GM18499 (cell line): ENCODE measurements at regions not wholly inside any gene's neighbourhood (a gene's known extent, or its start where the extent isn't known, plus 50 kb on each side); places are given as distances from the start of the nearest gene placed in this dataset.
"Not testable (repeated sequence)": the region's sequence is repeated elsewhere in the genome, so short reads cannot be mapped to it uniquely, and the experiment has no call there.

Experiments
- ATAC-seq: cut with Tn5 transposase; IDR thresholded peaks from one replicate; pipeline ENCODE4 v1.9.1; 2021; ENCODE audit warnings: moderate number of reproducible peaks; ENCODE audit not compliant: insufficient read depth, unreplicated experiment

DNA sequence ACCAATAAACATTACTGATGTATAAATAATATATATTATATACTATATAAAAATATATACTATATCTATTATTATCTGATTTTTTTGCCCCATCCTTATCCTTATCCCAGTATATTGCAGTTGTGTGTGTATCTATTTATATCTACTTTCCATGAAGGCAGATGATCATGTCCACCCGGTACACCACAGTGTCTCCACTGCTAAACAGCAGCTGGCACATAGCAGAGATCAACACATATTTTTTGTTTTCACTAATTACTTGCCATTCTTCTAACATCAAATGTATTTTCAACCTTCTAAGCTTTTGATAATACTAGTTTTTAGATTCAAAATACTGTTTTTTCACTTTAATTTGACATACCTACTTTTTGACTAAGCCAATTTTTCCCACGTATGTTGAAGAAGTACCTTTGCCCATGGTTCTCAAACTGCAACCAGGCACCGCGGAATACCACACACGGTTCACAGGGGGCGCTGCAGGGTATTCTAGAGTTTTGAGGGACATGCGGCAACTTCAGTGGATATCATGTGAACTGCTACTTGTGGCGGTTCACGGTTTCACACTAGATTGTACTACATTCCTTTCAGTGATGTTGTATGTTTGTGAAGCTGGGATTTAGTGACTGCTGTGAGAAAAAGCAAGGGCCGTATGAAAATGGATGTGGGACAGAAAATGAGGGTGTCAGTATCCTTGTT, 182.5 kb upstream of the NPY2R start:
- ATAC-seq: no peak

DNA sequence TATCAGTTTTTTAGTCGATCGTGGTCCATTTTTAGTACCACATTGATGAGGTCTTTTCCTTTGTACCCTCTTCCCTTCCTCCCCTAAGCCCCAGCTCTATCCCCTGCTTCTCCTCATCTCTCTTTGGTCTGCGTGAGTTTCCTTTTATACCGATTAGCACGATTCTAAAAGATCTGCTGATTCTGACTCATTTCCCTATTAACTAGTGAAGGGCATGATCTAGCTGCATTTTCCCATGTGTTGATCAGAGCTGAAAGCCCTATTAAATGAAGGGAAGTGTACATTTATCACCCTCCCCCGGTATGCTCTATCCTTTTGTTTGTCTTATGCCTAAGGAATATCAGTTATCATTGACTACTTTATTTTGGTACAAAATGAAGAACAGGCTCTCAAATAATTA, 181.7 kb upstream of the NPY2R start:
- no peak for ATAC-seq

DNA sequence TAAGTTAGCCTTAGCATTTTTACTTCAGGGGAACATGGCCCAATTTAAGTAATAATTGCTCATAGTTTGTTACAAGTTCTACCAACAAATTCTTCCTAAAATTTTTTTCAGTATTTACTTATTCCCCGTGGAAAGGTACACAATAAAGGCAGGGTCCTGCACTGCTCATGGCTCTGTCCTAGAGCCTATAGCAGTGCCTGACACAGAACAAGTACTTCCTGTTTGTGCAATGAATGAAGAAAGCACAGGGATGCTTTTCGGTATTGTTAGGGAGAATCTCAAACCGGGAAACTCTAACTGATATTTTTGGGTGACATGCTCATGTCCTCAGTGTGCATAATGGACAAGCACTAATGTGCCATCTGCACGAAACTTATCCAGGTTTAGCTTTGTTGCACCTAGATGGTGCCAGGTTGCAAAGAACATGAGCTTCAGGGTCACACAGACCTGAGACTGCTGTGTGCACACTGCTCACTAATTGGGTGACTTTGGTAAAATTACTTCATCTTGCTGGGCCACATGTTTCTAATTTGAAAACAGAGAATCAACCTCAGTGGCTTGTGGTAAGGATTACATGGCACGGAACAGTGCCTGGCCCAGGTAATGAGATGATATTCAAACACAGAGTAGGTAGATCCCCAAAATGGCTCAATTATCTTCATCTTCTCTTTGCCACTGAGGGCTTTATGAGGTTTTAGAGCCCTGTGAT, 175.8 kb upstream of the NPY2R start:
- ATAC-seq: peak; percentile 81

DNA sequence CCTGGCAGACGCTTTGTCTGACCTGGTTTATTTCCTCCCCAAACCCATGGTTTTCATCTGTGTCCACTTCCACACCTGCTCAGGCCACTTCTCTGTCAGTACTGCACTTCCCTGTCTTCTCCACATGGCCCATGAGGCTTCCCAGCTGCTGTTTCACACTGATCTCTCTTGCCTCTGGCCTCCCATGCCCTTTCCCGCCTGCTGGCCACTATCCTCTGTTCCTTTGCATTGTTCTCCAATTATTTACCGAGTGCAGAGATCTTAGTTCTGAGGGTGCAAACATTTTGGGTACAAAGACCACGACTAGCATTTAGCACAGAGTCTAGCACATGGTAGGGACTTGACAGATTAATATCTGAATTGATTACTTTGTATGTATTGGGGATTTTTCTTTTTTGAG, 174.8 kb upstream of the NPY2R start:
- no peak for ATAC-seq

DNA sequence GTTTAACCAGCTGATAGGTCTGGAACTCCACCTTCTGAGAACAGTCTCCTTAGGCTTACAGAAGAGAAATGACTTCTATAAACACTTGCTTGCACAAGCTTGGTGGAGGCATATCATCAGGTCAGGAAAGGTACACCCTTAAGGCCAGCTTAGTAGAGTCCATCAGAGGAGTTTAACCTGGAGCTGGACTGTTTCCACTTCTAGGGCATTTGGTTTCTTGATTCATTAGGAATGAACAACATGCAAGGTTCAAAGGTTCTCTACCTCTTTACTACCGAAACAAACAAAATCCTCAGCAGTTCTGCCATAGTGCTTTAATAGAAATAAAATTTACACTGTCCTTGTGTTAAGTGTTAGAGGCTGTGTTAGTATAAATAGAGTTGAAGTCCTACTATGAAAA, 171.4 kb upstream of the NPY2R start:
- ATAC-seq: no peak

DNA sequence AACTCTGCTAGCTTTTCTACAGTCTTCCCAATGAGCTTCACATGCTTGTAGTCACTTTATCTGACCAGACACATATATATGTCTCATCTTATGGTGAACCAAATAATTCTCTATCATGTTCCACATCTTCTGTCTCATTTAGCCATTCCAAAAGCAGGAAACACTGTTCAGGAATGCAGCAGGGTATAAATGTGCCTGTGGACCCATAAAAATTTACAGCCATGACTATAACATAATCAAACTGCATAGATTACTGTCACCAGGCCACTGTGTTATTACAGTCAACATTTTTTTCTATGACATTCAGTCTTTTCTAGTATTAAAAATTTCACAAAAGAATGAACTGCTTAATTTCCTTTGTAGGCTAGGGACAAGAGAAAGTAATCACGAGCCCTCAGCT, 170.0 kb upstream of the NPY2R start:
- ATAC-seq: no peak

DNA sequence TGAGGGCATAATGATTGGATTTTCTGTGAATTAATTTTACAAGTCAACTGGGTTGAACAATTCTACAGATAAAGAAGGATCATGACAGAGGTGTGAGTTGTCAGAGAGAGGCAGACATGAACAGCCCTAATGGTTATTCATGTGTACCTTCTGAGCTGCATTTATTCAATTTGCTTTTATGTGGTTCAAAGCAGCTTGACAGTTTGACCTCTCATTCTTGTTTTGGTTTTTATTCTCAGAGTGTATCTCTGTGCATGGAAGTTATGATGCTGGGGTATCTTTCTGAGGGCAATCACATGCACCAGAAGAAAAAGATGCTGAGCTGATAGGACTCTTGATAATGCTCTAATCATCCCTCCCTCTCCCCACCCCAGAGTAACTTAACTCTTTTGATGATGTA, 169.3 kb upstream of the NPY2R start:
- no peak for ATAC-seq

DNA sequence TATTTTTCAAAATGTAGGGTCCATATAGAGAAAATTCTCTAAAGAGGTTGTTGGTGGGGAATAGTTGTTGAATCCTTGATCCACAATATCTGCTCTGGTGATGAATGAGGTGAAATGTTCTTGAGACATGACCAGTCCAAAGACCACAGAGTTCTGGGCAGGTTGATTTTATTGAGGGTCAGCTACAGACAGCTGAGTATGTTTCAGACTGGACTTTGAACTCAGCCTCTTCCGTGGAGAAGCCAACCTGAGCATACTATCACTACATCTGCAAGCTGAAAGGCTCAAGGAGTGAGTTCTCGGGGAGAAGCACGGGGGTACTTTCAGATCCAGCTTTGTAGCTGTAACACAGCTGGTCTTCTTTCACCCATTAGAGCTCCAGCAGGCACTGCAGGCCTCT, 168.4 kb upstream of the NPY2R start:
- ATAC-seq: no peak

DNA sequence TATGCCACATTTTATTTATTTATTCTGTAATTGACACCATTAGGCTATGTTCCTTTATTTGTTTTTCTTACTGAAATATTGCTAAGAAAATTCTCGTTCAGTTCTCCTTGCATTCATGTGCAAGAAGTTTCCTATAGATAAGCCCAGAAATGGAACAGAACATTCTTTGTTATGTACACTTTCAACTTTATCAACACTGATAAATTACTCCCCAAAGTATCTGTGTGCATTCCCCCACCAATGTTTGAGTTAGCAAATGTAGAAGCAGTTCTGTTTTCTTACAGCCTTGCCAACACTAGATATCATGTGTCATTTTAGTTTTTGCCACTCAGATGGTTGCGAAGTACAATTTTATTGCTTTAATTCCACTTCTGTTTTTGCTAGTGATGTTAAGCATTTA, 166.4 kb upstream of the NPY2R start:
- no peak for ATAC-seq

DNA sequence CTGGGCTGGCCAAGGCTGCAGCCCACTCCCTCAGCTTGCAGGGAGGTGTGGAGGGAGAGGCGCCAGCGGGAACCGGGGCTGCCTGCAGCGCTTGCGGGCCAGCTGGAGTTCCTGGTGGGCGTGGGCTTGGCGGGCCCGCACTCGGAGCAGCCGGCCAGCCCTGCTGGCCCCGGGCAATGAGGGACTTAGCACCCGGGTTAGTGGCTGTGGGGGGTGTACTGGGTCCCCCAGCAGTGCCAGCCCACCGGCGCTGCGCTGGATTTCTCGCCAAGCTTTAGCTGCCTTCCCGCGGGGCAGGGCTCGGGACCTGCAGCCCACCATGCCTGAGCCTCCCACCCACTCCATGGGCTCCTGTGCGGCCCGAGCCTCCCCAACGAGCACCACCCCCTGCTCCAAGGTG, 164.2 kb upstream of the NPY2R start:
- ATAC-seq: not testable (repeated sequence)

DNA sequence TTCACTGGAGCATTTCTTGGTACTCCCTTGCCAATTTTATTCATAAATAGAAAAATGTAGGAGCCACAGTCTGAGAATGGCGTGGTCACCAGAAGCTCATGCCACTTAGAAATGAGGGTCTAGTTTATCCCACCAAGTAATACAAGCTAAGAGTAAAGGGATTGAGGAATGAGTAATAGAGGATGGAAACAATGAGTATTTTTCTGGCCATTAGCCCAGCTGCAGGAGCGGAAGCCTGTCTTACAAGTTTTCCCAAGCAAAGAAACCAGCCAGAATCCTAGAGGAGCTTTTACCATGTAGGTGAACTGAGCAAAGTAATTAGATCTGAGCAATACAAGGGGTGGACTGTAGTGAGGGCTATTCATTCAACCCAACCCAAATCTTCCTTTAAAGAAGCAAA, 160.7 kb upstream of the NPY2R start:
- ATAC-seq: no peak

DNA sequence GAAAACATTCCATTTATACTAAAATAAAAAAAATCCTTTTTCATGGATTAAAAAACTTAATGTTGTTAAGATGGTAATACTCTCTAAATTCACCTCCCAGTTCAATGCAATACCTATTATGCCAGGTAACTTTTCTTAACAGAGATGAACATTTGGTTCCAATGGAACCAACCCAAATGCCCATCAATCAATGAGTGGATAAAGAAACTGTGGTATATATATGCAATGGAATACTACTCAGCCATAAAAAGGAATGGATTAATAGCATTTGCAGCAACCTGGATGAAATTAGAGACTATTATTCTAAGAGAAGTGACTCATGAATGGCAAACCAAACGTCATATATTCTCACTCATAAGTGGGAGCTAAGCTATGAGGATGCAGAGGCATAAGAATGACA, 154.4 kb upstream of the NPY2R start:
- not testable (repeated sequence) for ATAC-seq

DNA sequence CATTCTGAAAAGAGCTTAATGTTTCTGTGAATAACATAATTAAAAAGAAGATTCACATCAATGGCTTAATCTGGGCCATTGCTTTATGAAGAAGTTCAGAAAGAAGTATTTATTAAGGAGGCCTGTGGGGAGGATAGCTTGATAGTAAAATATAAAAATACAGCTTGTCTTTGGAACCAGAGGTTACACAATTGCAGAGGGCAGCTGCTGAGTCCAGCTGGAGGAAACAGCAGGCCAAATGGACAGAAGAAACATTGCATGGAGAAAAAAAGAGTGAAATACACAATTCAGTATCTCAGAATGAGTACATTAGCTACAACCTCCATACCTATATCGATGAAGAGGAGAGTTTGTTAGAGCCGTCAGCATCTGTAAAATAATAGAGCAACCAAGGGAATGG, 148.0 kb upstream of the NPY2R start:
- no peak for ATAC-seq

DNA sequence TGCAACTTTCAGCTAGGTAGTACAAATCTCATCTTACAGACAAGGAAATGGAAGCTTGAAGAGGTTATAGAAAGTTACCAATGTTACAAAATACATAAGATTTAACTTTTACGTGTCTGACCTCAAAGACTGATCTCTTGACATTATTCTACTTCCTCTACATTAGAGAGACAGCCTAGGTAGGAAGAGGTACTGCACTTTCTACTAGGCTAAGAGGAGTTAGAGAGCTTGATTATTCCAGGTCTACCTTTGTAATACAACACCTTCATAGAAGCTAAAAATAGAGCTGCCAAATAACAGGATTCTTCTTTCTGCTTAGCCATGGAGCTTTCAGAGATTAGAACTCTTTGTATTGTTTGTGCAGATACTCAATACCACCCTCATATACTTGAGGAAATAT, 147.6 kb upstream of the NPY2R start:
- ATAC-seq: no peak

DNA sequence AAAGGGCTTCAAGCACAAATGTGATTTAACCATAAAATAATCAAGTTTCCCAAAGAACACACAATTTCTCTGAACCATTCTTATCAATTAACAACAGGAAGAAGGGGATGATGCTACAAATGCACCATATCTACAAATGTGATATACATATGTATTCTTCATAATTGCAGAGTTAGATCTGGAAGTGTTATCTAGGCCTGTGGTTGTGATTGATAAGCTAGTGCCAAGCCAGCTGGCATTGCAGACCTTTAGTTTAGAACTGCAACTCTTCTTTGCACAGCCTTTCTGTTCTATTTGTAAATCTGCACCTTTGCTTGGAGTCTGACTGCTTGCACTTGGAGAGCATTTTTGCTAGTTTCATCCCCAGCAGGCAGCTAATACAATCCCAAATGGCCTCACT, 145.5 kb upstream of the NPY2R start:
- ATAC-seq: no peak

DNA sequence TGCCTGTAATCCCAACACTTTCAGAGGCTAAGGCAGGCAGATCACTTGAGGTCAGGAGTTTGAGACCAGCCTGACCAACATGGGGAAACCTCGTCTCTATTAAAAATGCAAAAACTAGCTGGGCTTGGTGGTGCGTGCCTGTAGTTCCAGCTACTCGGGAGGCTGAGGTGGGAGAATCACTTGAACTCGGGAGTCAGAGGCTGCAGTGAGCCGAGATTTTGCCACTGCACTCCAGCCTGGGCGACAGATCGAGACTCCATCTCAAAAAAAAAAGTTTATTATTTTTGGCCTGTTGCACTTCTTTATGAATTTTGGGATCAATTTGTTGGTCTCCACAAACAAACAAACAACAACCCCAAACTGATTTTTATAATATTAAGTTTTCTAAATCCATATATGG, 143.5 kb upstream of the NPY2R start:
- ATAC-seq: not testable (repeated sequence)

DNA sequence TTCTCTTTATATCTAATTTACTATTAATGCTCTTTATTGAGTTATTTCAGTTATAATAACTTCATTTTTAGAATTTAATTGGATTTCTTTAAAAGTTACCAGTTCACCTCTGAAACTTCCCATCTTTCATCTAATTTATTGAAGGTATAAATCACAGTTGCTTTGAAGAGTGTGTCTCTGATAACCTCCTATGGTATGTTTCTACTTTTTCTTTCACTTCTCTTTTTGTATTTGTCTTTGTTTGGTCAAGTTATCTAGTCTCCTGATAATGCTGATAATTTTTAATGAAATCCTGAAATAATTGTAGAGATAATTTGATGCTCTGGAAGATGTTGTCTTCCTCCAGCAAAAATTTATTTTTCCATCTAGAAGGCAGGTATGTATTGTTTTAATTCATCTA, 141.6 kb upstream of the NPY2R start:
- no peak for ATAC-seq

DNA sequence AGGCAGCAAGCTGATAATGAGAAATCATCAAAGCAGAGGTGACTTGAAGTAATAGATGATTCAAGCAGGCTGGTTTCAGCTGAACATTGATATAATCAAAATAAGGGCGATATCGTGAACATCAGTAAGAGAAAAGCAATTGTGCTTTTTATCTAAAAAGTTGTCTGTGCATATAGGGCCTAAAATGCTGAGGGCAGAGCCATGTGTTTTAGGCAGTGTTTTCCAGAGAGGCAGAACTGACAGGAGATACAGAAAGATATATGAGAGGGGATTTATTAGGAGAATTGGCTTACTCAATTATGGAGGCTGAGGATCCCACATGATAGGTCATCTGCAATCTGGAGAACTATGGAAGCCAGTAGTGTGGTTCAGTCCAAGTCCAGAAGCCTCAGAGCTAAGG, 136.5 kb upstream of the NPY2R start:
- no peak for ATAC-seq

DNA sequence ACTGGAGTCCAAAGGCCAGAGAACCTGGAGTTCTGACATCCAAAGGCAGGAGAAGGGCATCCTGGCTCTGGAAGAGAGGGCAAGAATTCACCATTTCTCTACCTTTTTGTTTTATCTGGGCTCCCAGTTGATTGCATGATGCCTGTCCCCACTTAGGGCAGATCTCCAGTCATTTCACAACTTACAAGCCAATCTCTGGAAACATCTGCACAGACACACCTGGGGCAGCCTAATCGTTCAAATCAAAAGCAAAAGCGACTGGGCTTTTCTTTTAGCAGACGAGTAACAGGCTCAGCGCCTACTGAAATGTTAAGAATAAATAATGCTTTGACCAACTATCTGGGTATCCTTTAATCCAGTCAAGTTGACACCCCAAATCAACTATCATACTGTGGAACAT, 136.0 kb upstream of the NPY2R start:
- no peak for ATAC-seq

DNA sequence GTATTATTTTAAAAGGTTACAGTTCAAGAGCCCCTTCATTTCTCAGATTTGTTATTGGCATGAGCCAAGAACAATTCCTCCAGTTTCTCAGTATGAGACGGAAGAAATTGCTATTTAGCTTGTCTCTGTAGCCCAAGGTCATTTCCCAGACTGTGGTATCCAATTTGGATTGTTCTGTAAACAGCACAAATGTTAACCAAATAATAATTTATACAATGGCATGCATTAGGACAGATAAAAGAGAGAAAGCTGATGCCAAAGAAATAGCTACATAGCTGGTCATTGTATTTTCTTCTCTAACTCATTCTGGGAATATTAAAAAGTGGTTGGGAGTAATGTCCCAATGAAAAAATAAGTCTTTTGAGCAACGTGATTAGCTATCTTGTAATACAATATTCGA, 134.6 kb upstream of the NPY2R start:
- no peak for ATAC-seq

DNA sequence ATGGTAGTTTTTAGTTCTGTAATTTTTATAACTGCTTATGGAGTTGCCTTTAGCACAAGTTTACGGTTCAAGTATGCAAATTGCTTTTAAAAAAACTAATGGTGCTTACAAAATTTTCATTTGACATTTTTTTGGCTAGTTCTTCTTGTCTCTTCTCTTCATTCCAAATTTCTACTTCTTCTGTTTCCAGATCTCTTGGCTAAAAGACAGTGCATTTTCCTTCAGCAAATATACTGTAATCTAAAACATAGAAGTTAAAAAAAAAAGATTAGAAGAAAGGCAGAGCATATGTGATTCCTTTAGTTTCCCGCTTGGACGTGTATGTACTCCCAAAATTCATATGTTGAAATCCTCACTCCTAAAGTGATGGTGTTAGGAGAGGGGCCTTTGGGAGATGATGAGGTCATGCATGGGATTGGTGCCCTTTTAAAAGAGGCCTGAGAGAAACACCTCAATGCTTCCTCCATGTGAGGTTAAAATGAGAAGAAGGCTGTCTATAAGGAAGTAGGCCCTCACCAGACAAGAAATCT, 132.1 kb upstream of the NPY2R start:
- no peak for ATAC-seq
